Skin epidermis (tissue), 12 donors: ENCODE measurements at regions not wholly inside any gene's neighbourhood (a gene's known extent, or its start where the extent isn't known, plus 50 kb on each side); places are given as distances from the start of the nearest gene placed in this dataset.
A peak's percentile ranks its signal among the peaks of the same experiment; 100 is the strongest.
"Not testable (repeated sequence)": the region's sequence is repeated elsewhere in the genome, so short reads cannot be mapped to it uniquely, and the experiment has no call there.

ENCODE experiments used
- H3K27ac ChIP-seq, 21 experiments: fragments of 200-600 bp; sonication (generic) in 11 of 21; one replicate each; pipeline ENCODE4 v1.5.0; 2020; ENCODE audit warnings: mild to moderate bottlenecking in 3 of 21, inconsistent platforms in 2 of 21, moderate library complexity in 2 of 21
- H3K4me3 ChIP-seq, 7 experiments: fragments of 200-600 bp; sonication (generic) in 2 of 7; one replicate each; pipeline ENCODE4 v1.5.0; 2020; ENCODE audit warnings: inconsistent platforms in 2 of 7, mild to moderate bottlenecking in 2 of 7, moderate library complexity in 1 of 7

DNA sequence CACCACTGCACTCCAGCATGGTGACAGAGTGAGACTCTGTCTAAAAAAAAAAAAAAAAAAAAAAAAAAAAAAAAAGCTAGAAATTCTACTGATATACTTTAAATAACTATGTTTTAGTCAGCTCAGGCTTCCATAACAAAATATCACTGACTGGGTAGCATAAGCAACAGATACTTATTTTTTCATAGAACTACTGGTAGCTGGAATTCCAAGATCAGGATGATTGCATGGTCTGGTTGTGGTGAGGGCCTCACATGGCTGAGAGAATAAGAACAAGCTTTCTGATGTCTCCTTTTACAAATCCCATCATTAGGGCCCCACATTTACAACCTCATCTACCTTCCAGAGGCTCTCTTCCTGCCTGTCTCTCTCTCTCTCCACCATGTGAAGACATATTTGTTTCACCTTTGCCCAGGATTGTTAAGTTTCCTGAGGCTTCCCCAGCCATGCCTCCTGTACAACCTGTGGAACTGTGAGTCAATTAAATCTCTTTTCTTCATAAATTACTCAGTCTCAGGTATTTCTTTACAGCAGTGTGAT lies 126.7 kb upstream of the SEMA3C start:
- H3K4me3 ChIP-seq: no peak overlapping the region
- H3K27ac ChIP-seq: no peak overlapping the region

DNA sequence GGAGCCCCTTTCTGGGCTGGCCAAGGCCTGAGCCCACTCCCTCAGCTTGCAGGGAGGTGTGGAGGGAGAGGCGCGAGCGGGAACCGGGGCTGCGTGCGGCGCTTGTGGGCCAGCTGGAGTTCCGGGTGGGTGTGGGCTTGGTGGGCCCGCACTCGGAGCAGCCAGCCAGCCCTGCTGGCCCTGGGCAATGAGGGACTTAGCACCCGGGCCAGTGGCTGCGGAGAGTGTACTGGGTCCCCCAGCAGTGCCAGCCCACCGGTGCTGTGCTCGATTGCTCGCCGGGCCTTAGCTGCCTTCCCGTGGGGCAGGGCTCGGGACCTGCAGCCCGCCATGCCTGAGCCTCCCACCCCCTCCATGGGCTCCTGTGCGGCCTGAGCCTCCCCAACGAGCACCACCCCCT lies 123.8 kb upstream of the SEMA3C start:
- not testable (repeated sequence) for H3K4me3 ChIP-seq, H3K27ac ChIP-seq

DNA sequence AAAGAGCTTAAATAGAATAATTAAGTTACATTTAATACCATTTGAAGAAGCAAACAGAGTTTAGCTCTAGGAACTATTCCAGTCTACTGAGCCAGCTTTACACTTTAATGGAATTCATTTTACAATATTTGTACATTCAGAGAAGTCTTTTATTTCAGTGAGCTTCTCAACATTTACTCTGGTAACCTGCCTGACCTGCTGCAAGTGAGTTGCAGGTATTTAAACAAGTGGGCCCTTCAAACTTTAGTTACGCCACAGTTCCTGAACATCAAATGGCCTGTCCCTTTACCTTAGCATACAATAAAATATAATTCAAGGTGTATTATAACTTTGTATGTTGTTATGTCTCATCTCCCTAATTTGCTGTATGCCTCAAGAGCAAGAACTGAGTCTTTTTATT lies 121.6 kb upstream of the SEMA3C start:
- H3K4me3 ChIP-seq: no peak overlapping the region
- no peak overlapping the region for H3K27ac ChIP-seq

DNA sequence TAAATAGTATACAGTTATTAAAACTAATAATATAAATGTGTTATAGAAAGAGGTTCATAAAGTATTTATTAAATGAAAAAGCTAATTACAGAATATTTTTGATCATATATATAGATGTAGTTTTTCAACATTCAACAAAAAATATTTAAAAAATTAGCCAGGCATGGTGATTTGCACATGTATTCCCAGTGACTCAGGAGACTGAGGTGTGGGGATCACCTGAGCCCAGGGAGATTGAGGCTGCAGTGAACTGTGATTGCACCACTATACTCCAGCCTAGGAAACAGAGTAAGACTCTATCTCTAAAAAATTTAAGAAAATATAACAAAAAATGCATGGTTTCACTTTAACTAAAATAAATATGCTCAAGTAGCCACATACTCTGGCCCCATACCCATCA lies 118.0 kb upstream of the SEMA3C start:
- no peak overlapping the region for H3K27ac ChIP-seq
- H3K4me3 ChIP-seq: no peak overlapping the region

DNA sequence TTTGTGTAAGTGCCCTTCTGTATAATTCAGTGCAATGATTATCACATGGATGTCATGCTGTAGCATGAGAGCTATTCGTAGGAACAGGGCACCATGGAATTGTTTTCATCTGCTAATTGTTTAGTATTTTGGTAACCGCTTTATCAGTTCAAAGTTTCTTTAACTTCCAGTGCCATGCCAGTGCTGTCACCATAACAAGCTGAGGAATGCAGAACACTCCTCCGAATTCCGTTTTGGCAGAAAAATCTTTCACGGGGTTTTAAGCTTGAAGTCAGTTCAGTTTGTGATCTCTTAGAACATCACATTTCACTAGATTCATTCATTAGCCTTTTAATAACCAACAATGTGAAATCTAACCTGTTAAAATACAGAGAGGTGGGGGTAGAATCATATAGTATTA lies 117.2 kb upstream of the SEMA3C start:
- H3K27ac ChIP-seq: no peak overlapping the region
- H3K4me3 ChIP-seq: no peak overlapping the region

DNA sequence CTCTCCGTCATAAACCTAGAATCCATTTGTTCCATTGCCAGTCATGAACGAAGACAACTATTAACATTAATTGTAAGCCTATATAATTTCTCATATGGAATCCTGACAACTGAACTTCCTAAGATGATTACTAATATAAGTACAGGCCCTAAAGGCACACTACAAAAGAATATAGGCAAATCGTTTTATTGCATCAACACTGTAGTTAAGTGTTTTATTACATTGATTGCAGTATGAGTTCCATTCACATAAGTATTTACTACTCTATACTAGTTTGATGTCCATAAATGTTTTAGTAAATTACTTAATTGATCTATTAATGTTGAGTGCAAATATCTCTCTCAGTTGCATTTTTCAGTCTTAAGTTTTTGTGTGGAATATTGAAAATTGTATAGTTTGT lies 113.1 kb upstream of the SEMA3C start:
- H3K4me3 ChIP-seq: no peak overlapping the region

DNA sequence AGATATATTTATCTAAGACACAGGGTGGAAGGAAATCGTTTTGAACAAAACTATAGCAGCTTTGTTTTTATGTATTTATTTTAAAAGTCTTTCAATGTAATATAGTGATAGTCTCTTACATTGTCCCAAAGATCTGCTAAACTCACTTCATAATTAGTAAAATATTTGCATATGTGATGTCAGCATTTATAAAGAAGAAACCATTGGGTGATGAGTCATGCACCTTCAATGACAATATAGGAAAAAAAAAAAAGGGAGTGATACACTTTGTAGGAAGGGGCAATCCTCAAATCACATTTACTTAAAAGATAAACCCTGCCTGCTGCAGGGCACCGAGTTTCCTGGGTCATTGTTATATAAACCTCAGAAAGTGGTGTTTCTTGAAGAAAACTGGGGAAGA lies 112.4 kb upstream of the SEMA3C start:
- no peak overlapping the region for H3K27ac ChIP-seq
- H3K4me3 ChIP-seq: no peak overlapping the region

More for the DNA sequence above, 113.1 kb upstream of the SEMA3C start:
- no peak overlapping the region for H3K27ac ChIP-seq

DNA sequence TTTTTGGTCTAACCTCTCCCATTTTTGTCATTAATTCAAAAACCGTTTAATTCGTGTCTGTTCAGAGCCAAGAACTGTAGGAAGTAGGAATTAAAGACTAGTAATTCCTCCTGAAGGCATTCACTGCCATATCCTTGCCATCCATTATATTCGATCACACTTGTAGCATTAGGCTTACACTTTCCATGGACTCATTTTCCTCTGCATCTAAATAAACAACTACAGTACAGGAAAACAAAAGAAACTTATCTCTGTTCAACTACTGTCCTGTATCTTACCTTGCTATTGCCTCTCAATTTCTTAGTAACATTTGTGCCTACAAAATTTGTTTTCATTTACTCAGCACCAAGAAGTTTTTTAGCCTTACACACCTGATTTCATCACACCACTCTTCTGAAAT lies 111.6 kb upstream of the SEMA3C start:
- no peak overlapping the region for H3K27ac ChIP-seq
- H3K4me3 ChIP-seq: no peak overlapping the region

DNA sequence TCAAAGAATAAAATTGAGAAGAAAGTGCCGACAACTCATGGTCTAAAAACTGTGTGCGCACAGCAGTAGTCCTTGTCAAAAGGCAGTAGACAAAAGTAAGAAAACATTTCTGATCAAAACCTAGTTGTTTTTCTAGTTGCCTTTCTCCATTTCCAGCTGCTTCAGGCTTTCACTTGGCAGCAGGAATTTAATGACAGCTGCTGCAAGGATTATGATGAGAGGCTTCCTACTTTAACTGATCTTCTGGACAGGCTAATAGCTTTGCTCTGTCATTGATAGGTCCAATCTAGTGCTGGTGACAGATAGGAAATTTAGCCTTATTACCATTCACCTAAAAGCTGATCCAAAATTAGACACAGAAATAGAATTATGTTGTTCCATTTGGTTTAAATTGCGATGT lies 110.7 kb upstream of the SEMA3C start:
- H3K27ac ChIP-seq: no peak overlapping the region
- H3K4me3 ChIP-seq: no peak overlapping the region

DNA sequence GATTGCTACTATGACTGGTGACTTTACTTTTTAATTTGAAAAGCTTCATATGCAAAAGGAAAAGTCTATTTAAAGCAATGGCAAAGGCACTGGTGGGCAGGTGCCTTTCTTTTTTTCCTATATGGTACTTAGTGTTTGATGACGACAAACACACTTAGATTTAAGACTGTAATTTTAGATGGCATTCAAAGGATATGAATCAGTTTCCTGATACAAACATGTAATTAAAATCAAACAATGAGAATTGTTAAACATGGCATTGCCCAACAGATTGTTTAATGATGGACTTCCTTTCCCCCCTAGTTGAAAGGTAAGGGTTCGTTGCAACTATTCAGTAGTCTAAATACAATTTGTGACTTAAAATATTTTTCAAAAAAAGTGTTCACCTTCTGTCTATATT lies 106.5 kb upstream of the SEMA3C start:
- no peak overlapping the region for H3K4me3 ChIP-seq
- no peak overlapping the region for H3K27ac ChIP-seq

DNA sequence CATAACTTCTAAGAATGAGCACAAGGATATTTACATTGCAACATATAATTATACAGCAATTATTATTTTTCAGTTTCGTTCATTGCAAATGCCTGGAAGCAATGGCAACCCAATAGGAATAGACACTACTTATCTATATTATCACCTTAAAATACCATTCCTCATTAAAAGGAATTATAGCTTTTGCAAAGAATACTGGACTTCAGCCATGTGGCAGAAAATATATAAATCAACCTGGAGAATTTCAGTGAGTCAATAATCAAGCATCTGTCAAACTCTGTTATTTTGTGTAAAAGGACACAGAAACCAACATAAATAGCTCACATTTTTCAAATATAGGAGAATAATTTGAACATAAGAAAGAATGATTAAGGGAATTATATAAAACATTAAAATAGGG lies 96.1 kb upstream of the SEMA3C start:
- Histone ChIP-seq H3K4me3 (no peak overlapping the region), H3K27ac (peak overlapping the region in 1 of 21 experiments; percentile 4)

DNA sequence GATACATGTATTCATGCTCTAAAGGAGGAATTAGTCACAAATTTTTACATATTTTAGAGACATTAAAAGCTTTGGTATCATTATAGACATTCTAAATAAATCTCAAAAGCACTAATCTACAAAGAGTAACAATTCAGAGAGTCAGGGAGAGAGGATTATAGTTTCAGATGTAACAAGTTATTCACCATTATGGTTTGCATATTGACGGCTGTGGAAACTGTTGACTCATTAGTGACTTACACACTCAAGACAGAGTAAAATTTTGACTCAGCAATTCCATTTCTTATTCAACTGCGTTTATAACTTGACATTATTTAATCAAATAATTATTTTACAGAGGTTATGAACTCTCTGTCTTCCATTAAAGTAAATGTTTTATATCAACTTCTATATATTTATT lies 95.4 kb upstream of the SEMA3C start:
- H3K27ac ChIP-seq: peak overlapping the region in 1 of 21 experiments; percentile 51
- no peak overlapping the region for H3K4me3 ChIP-seq

DNA sequence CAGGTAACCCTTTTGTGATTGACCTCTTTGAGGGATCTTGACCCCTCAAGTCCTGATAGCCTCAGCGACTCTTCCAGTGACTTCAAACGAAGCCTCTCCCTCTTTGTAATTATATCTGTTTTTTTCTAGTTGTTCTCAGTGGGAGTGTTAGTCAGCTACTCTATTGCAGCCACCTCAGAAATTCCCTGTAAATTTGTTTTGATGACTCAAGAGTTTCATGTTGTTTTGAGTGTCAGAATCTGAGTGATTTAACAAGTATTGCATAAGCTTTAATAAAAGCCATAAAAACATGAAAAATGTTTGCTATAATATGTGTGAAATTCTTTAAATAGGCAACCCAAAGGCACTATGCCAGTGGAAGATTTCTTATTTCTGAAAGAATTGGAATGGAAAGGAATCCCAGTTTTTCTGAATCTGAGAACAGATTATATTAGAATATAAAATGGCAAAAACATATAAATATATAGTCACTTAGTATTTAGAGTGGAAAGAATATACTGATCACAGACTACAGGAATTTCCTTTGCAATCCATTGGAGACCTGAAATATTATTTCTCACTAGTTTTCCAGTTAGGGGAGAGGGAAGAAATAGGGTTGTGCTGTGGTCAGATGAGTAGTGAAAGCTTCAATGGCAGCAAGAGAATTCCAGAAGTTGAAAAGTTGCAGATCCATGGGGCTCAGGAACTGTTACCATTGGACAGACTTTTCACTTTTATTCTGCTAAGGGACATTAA lies 94.4 kb upstream of the SEMA3C start:
- Histone ChIP-seq H3K4me3 (no peak overlapping the region), H3K27ac (peak overlapping the region in 9 of 21 experiments; percentile 13 to 65 (median 33))

DNA sequence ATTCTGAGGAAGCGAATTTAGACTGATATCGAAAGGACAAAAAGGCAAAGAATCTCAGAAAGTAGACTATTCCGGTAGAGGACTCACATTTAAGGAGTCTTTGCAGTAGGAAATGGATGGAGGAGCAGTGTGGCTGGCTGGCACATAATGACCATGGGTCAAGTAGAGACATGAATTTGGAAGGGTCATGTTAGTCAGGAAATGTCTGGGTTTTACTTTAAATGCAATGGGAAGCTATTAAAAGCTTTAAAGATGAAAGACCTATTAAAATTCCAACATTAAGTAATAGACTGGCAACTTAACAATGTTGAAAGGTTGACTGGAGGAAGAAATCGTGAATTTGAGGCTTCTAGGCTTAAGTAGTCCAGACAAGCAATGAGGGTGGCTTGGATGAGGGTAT lies 90.0 kb upstream of the SEMA3C start:
- Histone ChIP-seq H3K27ac (no peak overlapping the region), H3K4me3 (no peak overlapping the region)

DNA sequence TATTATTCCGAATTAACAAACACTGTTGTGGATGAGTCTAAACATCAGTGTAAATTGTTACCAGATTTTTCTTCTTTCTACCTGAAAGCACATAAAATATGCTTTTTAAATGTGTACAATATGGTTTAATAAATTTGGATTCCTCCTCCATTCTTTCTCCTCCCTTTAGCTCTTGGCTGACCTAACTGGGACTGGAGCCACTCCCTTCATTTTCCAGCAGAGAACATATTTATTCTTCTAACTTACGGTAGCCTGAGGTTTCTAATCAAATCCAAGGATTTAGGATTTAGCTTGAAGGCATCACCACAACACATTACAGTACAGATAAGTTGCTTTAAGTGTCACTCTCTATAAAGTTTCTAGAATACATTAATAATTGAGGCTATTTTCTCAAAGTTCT lies 88.2 kb upstream of the SEMA3C start:
- no peak overlapping the region for H3K4me3 ChIP-seq

DNA sequence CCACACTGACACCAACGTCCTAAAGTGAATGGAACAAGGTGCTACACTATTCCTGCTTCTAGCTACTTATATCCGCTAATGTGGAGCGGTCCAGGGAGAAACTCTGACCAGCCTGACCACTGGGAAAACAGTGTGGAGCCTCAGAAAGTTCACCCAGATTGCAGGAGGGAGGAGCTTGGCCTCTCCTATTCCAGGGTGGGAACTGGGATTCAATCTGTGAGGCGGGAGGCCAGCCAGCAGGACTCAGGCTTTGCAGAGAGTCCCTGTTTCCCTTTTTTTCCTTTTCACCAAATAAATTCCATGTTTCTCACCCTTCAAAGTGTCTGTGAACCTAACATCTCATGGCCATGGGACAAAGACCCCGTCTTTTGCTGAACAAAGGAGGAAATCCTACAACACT lies 86.4 kb upstream of the SEMA3C start:
- Histone ChIP-seq H3K27ac (no peak overlapping the region), H3K4me3 (no peak overlapping the region)

More for the DNA sequence above, 88.2 kb upstream of the SEMA3C start:
- no peak overlapping the region for H3K27ac ChIP-seq

DNA sequence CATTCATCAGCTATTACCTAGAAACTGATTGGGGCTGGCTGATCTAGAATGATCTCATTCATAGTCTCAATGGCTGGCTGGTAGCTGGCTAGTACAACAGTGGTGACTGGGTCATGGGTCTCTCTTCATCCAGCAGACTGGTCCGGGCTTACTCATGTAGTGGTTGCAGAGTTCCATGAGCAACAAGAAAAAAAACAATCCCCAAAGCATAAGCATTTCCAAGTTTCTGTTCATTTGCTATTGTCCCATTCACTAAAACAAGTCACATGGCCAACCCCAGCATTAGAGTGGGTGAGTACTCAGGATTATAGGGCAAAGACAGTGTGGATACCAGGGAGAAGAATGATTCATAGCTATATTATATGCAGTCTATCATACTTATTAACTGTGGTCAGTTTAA lies 85.2 kb upstream of the SEMA3C start:
- H3K4me3 ChIP-seq: no peak overlapping the region
- no peak overlapping the region for H3K27ac ChIP-seq

DNA sequence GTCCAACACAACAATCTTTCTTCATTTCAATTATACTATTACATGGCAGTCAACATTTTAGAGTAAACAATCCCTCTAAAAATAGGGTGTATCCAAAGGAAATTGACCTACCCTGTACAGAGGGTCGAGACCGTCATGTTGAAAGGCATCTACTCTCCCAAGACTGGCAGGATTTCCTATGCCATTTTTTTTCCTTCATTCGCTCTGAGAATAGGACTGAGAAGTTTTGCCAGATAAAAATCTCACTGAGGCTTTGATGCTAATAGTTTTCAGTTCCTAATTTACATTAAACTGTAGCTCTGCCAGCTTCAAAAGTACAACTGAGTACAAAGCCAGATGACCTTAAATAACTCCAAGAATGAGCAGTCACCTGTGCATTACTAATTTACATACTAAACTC lies 84.5 kb upstream of the SEMA3C start:
- H3K27ac ChIP-seq: no peak overlapping the region
- H3K4me3 ChIP-seq: no peak overlapping the region

DNA sequence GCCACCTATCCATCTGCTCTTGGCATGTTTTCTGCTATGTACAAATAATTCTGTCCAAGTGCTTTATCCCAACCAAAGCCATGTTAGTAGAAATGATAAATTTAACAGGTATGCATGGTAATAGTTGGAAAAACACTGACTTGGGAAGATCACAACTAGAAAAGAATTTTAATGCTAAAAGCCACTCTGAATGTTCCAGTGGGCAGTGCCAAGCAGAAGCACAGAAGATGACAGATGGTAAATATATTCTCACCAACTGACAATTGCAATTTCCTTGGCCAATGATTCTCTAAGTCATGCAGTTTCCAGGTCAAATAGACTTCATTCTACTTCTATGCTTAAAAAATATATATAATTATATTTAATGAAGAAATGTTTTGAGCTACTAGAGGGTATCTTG lies 83.6 kb upstream of the SEMA3C start:
- H3K4me3 ChIP-seq: no peak overlapping the region
- no peak overlapping the region for H3K27ac ChIP-seq

DNA sequence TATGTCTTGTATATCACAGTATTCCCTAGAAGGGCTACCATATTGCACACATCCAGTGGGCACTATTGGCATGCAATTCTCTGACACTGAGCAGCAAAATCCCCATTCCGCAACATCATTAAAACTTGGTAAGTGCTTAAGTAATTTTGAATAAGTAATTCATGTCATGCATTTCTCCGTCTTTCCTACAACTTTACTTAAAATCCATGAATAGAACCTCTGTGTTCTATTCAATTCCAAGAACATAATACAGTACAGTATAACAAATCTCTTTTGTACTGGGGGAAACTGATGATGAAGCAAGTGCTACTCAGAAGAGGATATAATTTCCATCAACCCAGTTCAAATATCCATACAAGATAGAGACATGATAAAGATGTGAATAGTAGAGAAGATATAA lies 80.9 kb upstream of the SEMA3C start:
- Histone ChIP-seq H3K27ac (no peak overlapping the region), H3K4me3 (no peak overlapping the region)

DNA sequence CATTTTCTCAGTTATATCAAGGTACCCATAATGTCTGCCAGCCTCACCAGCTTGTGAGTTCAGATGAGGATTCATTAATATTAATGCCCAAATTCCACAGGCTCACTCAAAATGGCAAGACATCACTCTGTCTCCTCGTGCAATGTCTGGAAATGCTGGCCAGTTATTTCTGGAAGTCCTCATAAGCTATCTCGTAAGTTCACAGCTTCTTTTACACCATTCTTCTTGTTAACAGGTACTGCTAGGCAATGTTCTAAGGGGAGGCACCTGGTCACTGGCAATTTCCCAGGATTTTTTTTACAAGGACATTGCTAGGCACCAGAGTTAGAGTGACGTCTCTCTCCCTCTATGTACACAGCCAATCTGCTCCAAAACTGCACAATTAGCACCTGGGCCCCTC lies 80.2 kb upstream of the SEMA3C start:
- no peak overlapping the region for H3K27ac ChIP-seq
- no peak overlapping the region for H3K4me3 ChIP-seq

DNA sequence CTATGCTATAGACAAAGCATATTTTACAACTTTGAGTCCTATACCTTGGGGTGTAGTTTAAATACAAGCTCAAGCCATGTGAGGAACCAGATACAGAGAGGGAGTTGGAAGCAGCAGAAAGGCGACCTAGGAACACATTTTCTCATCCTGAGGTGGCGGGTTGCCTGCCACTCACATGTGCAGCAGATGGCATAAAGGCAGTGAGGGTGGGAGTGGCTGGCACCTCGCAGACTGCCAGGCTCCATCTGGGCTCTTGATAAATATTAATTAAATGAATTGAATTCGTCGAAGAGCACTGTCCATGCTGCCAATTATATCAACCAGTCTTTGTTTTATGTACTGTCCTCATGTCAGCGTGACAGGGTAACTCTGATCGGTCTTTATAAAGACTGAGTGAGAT lies 79.0 kb upstream of the SEMA3C start:
- no peak overlapping the region for H3K4me3 ChIP-seq
- no peak overlapping the region for H3K27ac ChIP-seq
